Liver (tissue), 8 donors: ENCODE measurements at regions not wholly inside any gene's neighbourhood (a gene's known extent, or its start where the extent isn't known, plus 50 kb on each side); places are given as distances from the start of the nearest gene placed in this dataset.

Source experiments
- DNase-seq: peaks from one replicate; pipeline ENCODE4 v3.0.0-alpha.2; 2017; ENCODE audit warnings: low spot score
- H3K27ac ChIP-seq, 2 donors: one replicate each; pipeline ENCODE4 v1.7.0; 2013; ENCODE audit warnings: inconsistent platforms in 2 of 2, low read length in 2 of 2, control low read depth in 1 of 2, low read depth in 1 of 2, mild to moderate bottlenecking in 1 of 2
- H3K27me3 ChIP-seq, 4 donors: one replicate each; pipeline versions ENCODE4 v1.6.1 to v1.7.0; 2013; ENCODE audit warnings: low read length in 3 of 4, inconsistent platforms in 1 of 4, mild to moderate bottlenecking in 1 of 4, moderate library complexity in 1 of 4; ENCODE audit not compliant: control insufficient read depth in 4 of 4, insufficient read depth in 4 of 4
- H3K36me3 ChIP-seq, 4 donors: one replicate each; pipeline versions ENCODE4 v1.6.1 to v1.7.0; 2013; ENCODE audit warnings: low read length in 3 of 4, mild to moderate bottlenecking in 3 of 4, low read depth in 1 of 4, moderate library complexity in 1 of 4; ENCODE audit not compliant: control insufficient read depth in 4 of 4, insufficient read depth in 3 of 4
- H3K4me1 ChIP-seq, 4 donors: one replicate each; pipeline versions ENCODE4 v1.6.1 to v1.7.0; 2013; ENCODE audit warnings: low read length in 3 of 4, mild to moderate bottlenecking in 3 of 4, moderate library complexity in 1 of 4; ENCODE audit not compliant: control insufficient read depth in 4 of 4, insufficient read depth in 4 of 4
- H3K4me3 ChIP-seq, 3 donors: one replicate each; pipeline versions ENCODE4 v1.6.1 to v1.7.0; 2013; ENCODE audit warnings: low read length in 3 of 3, control low read depth in 1 of 3, low read depth in 1 of 3, mild to moderate bottlenecking in 1 of 3
- H3K9ac ChIP-seq, 2 donors: one replicate each; pipeline ENCODE4 v1.7.0; 2013; ENCODE audit warnings: low read length in 2 of 2, mild to moderate bottlenecking in 2 of 2, moderate library complexity in 2 of 2, control low read depth in 1 of 2, low read depth in 1 of 2
- H3K9me3 ChIP-seq, 4 donors: one replicate each; pipeline versions ENCODE4 v1.6.1 to v1.7.0; 2013; ENCODE audit warnings: low read length in 3 of 4; ENCODE audit not compliant: control insufficient read depth in 4 of 4
- ATF3 ChIP-seq: IDR thresholded peaks from 2 replicates; pipeline ENCODE4 v1.6.1; 2016; ENCODE audit warnings: antibody characterized with exemption
- CTCF ChIP-seq: fragments of 150-350 bp; IDR thresholded peaks from 2 replicates; pipeline ENCODE4 v1.5.1; 2017; ENCODE audit warnings: improper control_type of control experiment, low read depth, low read length; ENCODE audit not compliant: missing input control
- EGR1 ChIP-seq, 2 donors: IDR thresholded peaks; 2 replicates each; pipeline ENCODE4 v1.6.1; 2016 to 2018; ENCODE audit warnings: antibody characterized with exemption in 2 of 2, low read depth in 2 of 2
- FOXA1 ChIP-seq: IDR thresholded peaks from 2 replicates; pipeline ENCODE4 v1.6.1; 2016; ENCODE audit warnings: antibody characterized with exemption
- FOXA2 ChIP-seq: IDR thresholded peaks from 2 replicates; pipeline ENCODE4 v1.6.1; 2016; ENCODE audit warnings: antibody characterized with exemption
- GABPA ChIP-seq, 2 donors: IDR thresholded peaks in 1 of 2; conservative IDR thresholded peaks in 1 of 2; 2 replicates each; pipeline ENCODE4 v1.6.1; 2016; ENCODE audit warnings: antibody characterized with exemption in 2 of 2, mild to moderate bottlenecking in 1 of 2, moderate library complexity in 1 of 2
- HNF4A ChIP-seq, 2 donors: conservative IDR thresholded peaks; 2 replicates each; pipeline ENCODE4 v1.6.1; 2016; ENCODE audit warnings: antibody characterized with exemption in 2 of 2, mild to moderate bottlenecking in 2 of 2
- HNF4G ChIP-seq: IDR thresholded peaks from 2 replicates; pipeline ENCODE4 v1.6.1; 2016; ENCODE audit warnings: antibody characterized with exemption
- JUND ChIP-seq, 2 donors: IDR thresholded peaks; 2 replicates each; pipeline ENCODE4 v1.6.1; 2016; ENCODE audit warnings: antibody characterized with exemption in 2 of 2
- MAX ChIP-seq: IDR thresholded peaks from 2 replicates; pipeline ENCODE4 v1.6.1; 2016; ENCODE audit warnings: antibody characterized with exemption
- NR2F2 ChIP-seq: IDR thresholded peaks from 2 replicates; pipeline ENCODE4 v1.6.1; 2016; ENCODE audit warnings: antibody characterized with exemption
- RAD21 ChIP-seq, 2 donors: IDR thresholded peaks; 2 replicates each; pipeline ENCODE4 v1.6.1; 2016; ENCODE audit warnings: antibody characterized with exemption in 2 of 2, mild to moderate bottlenecking in 2 of 2
- REST ChIP-seq: IDR thresholded peaks from 2 replicates; pipeline ENCODE4 v1.6.1; 2016; ENCODE audit warnings: antibody characterized with exemption, mild to moderate bottlenecking
- RXRA ChIP-seq, 2 donors: IDR thresholded peaks; 2 replicates each; pipeline ENCODE4 v1.6.1; 2017 to 2018; ENCODE audit warnings: antibody characterized with exemption in 2 of 2, mild to moderate bottlenecking in 1 of 2
- SP1 ChIP-seq: IDR thresholded peaks from 2 replicates; pipeline ENCODE4 v1.6.1; 2018; ENCODE audit warnings: antibody characterized with exemption, mild to moderate bottlenecking
- TAF1 ChIP-seq: conservative IDR thresholded peaks from 2 replicates; pipeline ENCODE4 v1.6.1; 2016; ENCODE audit warnings: antibody characterized with exemption, mild to moderate bottlenecking
- YY1 ChIP-seq: IDR thresholded peaks from 2 replicates; pipeline ENCODE4 v1.6.1; 2016; ENCODE audit warnings: antibody characterized with exemption, mild to moderate bottlenecking
- ZBTB33 ChIP-seq: IDR thresholded peaks from 2 replicates; pipeline ENCODE4 v1.6.1; 2016; ENCODE audit warnings: antibody characterized with exemption
- WGBS: extraction: QIAGEN DNeasy Blood & Tissue Kit; methylation state at CpG from one replicate; pipeline ENCODE4 v1.1.7; 2013; 5-methylcytosine and 5-hydroxymethylcytosine counted together
- donor health status: healthy.
- donor health status: healthy.
- donor health status: healthy.
- donor health status: healthy.
- donor health status: healthy.

GRCh38 chr21:29406385-29406784, 107.7 kb downstream of the BACH1 start:
- no peak overlapping the region for H3K27ac ChIP-seq
- no peaks in the 10 kb centered on the region for H3K4me1 ChIP-seq
- H3K9me3 ChIP-seq, result no peaks in the 10 kb centered on the region
- TF ChIP-seq HNF4G (no peak), EGR1 (IDR thresholded peaks at IDR 0.05; ENCODE audit: low read depth in 2 of 2) (no peak), REST (no peak), TAF1 (no peak), FOXA1 (no peak), ATF3 (no peak), RAD21 (IDR thresholded peaks at IDR 0.05) (no peak), YY1 (no peak), HNF4A (conservative IDR thresholded peaks at IDR 0.05) (no peak)
- DNase-seq, result no peak
- H3K4me3 ChIP-seq, result no peak overlapping the region
- H3K27me3 ChIP-seq, result no peaks in the 10 kb centered on the region
- H3K9ac ChIP-seq, result no peak overlapping the region
- H3K36me3 ChIP-seq, result no peaks in the 10 kb centered on the region

- 95% methylated on average over 2 of the region's 2 CpGs for WGBS
- Histone ChIP-seq H3K4me1 (no peaks in the 10 kb centered on the region), H3K36me3 (no peaks in the 10 kb centered on the region), H3K27me3 (no peaks in the 10 kb centered on the region), H3K27ac (no peak overlapping the region), H3K9ac (no peak overlapping the region), H3K4me3 (no peak overlapping the region), H3K9me3 (no peaks in the 10 kb centered on the region)
- DNase-seq, result no peak
- no peak for TF ChIP-seq MAX
- TF ChIP-seq GABPA (IDR thresholded peaks at IDR 0.05 in 1 of 2, conservative IDR thresholded peaks at IDR 0.05 in 1 of 2), result no peak
- TF ChIP-seq JUND (IDR thresholded peaks at IDR 0.05), result no peak
- no peak for TF ChIP-seq FOXA2
- no peak for TF ChIP-seq REST
- no peak for TF ChIP-seq RXRA (IDR thresholded peaks at IDR 0.05)
- TF ChIP-seq ZBTB33, result no peak
- TF ChIP-seq NR2F2, result no peak
- TF ChIP-seq SP1, result no peak
- TF ChIP-seq TAF1, result no peak
- no peak for TF ChIP-seq CTCF
- no peak for TF ChIP-seq HNF4A (conservative IDR thresholded peaks at IDR 0.05)
Measured at GRCh38 chr21:29407571-29407970, 108.8 kb downstream of the BACH1 start.
